PC-3 (cell line): ENCODE measurements at regions not wholly inside any gene's neighbourhood (a gene's known extent, or its start where the extent isn't known, plus 50 kb on each side); places are given as distances from the start of the nearest gene placed in this dataset.

Experiments
- EZH2 ChIP-seq: fragments of 300-600 bp; sonication (generic); IDR thresholded peaks from one replicate; pipeline ENCODE4 v1.6.1; 2017; ENCODE audit warnings: antibody characterized with exemption, mild to moderate bottlenecking, low read length; ENCODE audit not compliant: unreplicated experiment
- EZH2phosphoT487 ChIP-seq: fragments of 300-600 bp; sonication (generic); IDR thresholded peaks from 2 replicates; pipeline ENCODE4 v1.6.1; 2018; ENCODE audit warnings: mild to moderate bottlenecking, antibody characterized with exemption, low read length, borderline replicate concordance
- TF ChIP-seq, protein P1 (sequence below): fragments of 300-600 bp; sonication (generic); conservative IDR thresholded peaks from 2 replicates; pipeline ENCODE4 v1.5.1; 2017; ENCODE audit warnings: antibody characterized with exemption, low read depth, mild to moderate bottlenecking, low read length

DNA sequence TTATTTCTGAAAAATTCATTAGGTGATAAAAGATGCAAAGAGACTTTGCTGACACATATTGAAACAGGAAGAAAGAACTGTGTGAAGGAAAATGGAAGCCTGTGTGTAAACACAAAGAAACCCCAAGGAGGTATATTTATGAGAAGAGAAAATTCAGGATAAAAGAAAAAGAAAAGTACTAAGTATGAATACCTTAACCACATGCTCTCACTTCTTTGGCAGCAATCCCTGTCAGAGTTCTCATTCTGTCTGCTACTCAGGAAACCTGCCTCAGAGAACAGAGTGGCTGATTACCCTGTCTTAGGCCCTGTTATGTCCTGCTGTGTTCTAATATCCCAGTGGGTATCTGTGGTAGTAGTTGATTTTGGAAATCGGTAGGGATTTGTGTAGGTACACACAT lies 457.9 kb downstream of the TBC1D32 start:
- TF ChIP-seq, protein P1, sequence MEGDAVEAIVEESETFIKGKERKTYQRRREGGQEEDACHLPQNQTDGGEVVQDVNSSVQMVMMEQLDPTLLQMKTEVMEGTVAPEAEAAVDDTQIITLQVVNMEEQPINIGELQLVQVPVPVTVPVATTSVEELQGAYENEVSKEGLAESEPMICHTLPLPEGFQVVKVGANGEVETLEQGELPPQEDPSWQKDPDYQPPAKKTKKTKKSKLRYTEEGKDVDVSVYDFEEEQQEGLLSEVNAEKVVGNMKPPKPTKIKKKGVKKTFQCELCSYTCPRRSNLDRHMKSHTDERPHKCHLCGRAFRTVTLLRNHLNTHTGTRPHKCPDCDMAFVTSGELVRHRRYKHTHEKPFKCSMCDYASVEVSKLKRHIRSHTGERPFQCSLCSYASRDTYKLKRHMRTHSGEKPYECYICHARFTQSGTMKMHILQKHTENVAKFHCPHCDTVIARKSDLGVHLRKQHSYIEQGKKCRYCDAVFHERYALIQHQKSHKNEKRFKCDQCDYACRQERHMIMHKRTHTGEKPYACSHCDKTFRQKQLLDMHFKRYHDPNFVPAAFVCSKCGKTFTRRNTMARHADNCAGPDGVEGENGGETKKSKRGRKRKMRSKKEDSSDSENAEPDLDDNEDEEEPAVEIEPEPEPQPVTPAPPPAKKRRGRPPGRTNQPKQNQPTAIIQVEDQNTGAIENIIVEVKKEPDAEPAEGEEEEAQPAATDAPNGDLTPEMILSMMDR: no peak
- TF ChIP-seq EZH2 (no peak), EZH2phosphoT487 (no peak)
